GM13977 (cell line): ENCODE measurements at regions not wholly inside any gene's neighbourhood (a gene's known extent, or its start where the extent isn't known, plus 50 kb on each side); places are given as distances from the start of the nearest gene placed in this dataset.

ENCODE experiments used
- DNase-seq: peaks from one replicate; pipeline ENCODE4 v3.0.0; 2012; ENCODE audit warnings: low spot score
- in situ Hi-C: fragments of 300-500 bp; cut with MboI; formaldehyde crosslinking; loops from one replicate; pipeline ENCODE4 v1.12.0; 2022; ENCODE audit warnings: low sequenced_read_pairs, low pct_unique_long_range_greater_than_20kb, mixed read lengths, inconsistent platforms; ENCODE audit not compliant: unreplicated experiment
- TF ChIP-seq, protein P1 (sequence below): IDR thresholded peaks from 2 replicates; pipeline ENCODE4 v1.5.1; 2012; ENCODE audit warnings: mild to moderate bottlenecking, control low read depth; ENCODE audit not compliant: insufficient read depth; ENCODE audit errors: extremely low read depth, missing control alignments

DNA sequence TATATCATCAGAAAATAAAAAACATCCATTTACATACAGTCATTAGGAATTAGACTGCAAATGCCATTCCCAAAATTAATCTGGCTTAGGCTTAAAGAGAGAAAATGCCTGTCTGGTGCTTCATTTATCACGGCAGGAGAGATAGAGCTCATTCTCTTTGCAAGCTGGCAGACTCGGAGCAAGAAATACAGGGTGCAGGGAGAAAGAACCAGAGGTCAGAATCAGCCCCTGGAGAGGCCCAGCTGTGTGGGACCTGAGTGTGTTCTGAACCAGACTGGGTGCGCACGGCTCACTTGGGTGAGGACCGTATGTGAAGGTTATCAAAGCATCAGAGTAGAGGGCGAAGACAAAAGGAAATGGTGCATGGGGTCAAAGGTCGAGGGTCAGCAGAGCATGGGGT lies 227.8 kb downstream of the ACKR3 start:
- TF ChIP-seq, protein P1, sequence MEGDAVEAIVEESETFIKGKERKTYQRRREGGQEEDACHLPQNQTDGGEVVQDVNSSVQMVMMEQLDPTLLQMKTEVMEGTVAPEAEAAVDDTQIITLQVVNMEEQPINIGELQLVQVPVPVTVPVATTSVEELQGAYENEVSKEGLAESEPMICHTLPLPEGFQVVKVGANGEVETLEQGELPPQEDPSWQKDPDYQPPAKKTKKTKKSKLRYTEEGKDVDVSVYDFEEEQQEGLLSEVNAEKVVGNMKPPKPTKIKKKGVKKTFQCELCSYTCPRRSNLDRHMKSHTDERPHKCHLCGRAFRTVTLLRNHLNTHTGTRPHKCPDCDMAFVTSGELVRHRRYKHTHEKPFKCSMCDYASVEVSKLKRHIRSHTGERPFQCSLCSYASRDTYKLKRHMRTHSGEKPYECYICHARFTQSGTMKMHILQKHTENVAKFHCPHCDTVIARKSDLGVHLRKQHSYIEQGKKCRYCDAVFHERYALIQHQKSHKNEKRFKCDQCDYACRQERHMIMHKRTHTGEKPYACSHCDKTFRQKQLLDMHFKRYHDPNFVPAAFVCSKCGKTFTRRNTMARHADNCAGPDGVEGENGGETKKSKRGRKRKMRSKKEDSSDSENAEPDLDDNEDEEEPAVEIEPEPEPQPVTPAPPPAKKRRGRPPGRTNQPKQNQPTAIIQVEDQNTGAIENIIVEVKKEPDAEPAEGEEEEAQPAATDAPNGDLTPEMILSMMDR = no peak
- DNase-seq = no peak
- in situ Hi-C loops = no loop called here

DNA sequence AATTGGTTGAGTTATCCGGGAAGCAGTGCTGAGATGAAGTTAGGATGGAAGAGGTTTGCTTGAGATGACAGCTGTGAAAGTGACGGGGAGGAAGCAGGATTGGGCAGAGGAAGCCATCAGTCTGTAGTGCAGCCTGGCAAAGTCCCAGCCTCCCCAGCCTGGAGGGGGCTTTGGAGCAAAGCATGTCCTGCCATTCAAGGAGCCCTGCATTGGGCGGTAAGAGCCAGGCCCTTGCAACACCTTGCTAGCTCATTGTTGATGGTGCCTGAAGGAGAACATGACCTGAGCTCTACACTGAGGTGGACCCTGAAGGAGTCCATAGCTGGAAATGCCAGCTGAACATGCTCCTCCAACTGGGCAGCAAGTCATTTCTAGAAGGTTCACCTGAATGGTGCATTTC lies 228.9 kb downstream of the ACKR3 start:
- no peak for DNase-seq
- TF ChIP-seq, protein P1 = no peak
- in situ Hi-C loops = no loop called here

DNA sequence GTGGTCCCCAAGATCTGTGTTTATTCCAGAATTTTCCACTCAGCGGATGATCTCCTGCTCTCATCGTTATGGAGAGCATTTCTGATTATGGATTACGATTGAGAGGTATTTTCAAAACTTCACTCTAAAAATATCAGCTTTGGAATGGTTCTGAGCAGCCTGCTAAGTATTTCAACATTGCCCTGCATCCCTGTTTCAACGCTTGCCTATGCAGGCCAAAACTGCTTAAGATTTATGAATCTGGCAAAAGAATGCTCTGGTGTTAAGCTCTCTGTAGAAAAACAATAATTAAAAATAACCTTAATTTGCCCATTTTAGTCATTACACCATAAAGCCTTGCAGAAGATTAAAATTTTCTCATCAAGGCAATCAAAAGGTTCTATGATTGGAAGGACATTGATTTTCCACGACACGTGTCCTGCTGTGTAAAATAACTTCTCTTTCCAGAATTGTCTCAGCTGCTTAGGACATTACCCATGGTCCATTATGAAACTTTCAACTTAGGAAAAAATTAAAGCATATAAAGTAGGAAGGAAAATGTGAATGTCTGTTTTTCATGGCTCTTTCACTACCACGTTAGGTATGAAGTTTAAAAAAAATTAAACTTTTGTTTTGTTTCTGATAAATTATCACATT lies 229.9 kb downstream of the ACKR3 start:
- no peak for DNase-seq
- TF ChIP-seq, protein P1 = no peak
- in situ Hi-C loops = no loop called here

DNA sequence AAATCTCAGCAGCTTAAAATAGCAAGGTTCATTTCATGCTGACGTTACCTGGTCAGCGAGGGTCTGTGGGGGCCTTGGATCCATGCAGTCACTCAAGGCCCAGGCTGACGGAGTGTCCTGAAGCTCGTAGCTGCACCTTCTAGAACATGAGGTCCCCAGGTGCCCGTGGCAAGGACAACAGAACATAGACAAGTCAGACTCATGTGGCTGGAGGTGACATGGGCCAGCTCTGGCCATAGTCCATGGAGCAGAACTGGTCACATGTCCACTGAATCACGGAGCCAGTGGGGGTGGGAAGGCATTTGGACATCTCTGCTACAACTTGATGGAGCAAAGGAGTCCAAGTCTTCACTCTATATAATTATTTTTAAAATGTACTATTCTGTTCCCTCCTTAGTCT lies 233.2 kb downstream of the ACKR3 start:
- in situ Hi-C loops = no loop called here
- TF ChIP-seq, protein P1 = no peak
- no peak for DNase-seq

DNA sequence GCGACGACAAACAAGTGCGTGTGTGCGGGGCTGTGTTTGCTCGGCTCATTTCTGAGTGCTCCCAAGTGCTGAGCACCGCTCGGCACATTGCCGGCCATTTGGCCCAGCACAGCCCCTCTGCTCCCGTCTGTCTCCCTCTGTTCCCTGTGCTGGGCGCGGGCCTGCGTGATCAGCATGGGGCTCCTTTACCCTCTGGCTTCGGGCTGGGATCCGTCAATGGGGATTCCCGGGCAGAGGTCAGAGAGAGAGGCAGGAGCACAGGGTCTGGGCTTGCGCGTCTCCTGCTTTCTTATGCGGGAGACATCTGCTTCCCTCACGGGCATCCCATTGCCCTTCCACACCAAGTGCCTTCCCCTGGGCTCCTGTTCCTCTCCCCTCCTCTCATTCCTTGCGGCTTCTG lies 234.0 kb downstream of the ACKR3 start:
- no peak for DNase-seq
- in situ Hi-C loops = no loop called here
- TF ChIP-seq, protein P1 = no peak

DNA sequence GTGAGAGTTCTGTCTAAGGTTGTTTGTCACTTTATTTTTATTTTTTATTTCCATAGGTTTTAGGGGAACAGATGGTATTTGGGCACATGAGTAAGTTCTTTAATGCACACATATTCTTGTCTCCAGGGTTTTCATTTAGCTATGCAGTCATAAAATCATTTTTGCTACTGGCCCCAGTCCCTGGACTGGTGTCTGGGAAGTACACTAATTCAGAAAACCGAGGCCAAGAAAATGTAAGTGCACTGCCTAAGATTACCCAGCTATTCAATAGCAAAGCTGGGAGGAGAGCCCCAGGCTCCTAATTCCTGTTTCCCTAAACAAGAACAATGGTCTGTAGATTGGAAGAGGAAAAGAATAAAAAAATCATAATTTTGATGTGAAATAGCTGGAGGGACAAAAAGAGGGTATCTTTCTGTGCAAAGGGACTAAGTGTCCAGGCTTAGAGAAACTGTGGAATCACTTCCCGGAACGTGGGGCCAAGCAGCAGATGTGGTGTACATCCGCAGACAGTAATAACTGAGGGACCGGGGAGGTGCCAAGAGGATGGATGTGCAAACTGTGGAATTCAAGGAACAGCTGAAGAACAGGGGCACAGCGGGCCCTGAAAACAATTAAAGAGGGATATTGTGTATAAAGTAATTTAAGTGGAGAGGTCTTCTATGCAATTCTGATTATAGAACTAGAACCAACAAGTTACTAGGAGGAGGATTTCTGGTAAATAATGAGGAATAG lies 236.3 kb downstream of the ACKR3 start:
- TF ChIP-seq, protein P1 = no peak
- in situ Hi-C loops = no loop called here
- DNase-seq = no peak
